ENCODE measurements at regions not wholly inside any gene's neighbourhood (a gene's known extent, or its start where the extent isn't known, plus 50 kb on each side); places are given as distances from the start of the nearest gene placed in this dataset.
"Not testable (repeated sequence)": the region's sequence is repeated elsewhere in the genome, so short reads cannot be mapped to it uniquely, and the experiment has no call there.

DNA sequence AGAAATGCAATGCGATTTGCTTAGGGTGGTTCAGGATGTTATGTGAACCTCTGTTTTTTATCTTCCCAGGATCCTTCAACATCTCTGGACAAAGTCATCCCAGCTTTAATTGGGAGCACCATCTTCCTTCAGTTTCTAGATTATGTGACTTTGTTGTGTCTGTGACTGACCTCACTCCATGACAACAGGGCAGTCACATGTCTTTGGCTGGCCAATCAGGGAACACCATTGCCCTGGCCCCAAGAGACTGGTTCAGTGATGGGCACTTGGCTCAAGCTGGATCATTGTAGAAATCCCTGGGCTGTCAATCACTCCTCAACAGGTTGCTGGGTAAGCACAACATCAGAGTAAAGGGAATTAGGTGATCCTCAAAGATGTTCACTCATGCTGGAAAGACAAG lies 499.7 kb downstream of the XYLT1 start:
- Histone ChIP-seq H3K4me3 (no peak overlapping the region), H3K36me3 (no peaks in the 10 kb centered on the region)
- intact Hi-C loops (cut with DNase I) = no loop called here

DNA sequence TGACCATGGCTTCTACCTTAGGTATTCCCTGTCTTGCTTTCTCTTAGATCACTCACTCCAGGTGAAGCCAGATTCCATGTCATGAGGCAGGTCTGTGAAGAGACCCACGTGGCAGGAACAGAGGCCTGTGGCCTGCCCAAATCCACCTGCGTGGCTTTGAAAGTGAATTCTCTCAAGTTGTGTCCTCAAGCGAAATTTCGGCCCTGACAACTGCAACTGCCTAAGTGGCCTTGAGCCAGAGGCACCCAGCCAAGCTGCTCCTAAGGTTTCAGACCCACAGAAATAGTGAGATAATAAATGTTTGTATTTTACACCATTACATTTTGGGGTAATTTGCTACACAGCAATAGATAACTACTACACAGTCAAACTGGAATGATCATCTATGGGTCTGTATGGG lies 497.9 kb downstream of the XYLT1 start:
- H3K9me3 ChIP-seq = no peaks in the 10 kb centered on the region
- no peaks in the 10 kb centered on the region for H3K4me1 ChIP-seq
- no peak overlapping the region for H3K27ac ChIP-seq
- TF ChIP-seq, protein P1, sequence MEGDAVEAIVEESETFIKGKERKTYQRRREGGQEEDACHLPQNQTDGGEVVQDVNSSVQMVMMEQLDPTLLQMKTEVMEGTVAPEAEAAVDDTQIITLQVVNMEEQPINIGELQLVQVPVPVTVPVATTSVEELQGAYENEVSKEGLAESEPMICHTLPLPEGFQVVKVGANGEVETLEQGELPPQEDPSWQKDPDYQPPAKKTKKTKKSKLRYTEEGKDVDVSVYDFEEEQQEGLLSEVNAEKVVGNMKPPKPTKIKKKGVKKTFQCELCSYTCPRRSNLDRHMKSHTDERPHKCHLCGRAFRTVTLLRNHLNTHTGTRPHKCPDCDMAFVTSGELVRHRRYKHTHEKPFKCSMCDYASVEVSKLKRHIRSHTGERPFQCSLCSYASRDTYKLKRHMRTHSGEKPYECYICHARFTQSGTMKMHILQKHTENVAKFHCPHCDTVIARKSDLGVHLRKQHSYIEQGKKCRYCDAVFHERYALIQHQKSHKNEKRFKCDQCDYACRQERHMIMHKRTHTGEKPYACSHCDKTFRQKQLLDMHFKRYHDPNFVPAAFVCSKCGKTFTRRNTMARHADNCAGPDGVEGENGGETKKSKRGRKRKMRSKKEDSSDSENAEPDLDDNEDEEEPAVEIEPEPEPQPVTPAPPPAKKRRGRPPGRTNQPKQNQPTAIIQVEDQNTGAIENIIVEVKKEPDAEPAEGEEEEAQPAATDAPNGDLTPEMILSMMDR (IDR thresholded peaks at IDR 0.05) = no peak
- DNase-seq (ENCODE audit: low spot score in 2 of 2) = no peak
- intact Hi-C loops (cut with DNase I) = no loop called here
- no peaks in the 10 kb centered on the region for H3K36me3 ChIP-seq
- H3K4me3 ChIP-seq = no peak overlapping the region
- no peaks in the 10 kb centered on the region for H3K27me3 ChIP-seq

More for the DNA sequence above, 499.7 kb downstream of the XYLT1 start:
- H3K9me3 ChIP-seq = no peaks in the 10 kb centered on the region
- H3K4me1 ChIP-seq = no peaks in the 10 kb centered on the region
- no peak for DNase-seq (ENCODE audit: low spot score in 2 of 2)
- no peaks in the 10 kb centered on the region for H3K27me3 ChIP-seq
- TF ChIP-seq, protein P1 (IDR thresholded peaks at IDR 0.05) = no peak
- no peak overlapping the region for H3K27ac ChIP-seq

DNA sequence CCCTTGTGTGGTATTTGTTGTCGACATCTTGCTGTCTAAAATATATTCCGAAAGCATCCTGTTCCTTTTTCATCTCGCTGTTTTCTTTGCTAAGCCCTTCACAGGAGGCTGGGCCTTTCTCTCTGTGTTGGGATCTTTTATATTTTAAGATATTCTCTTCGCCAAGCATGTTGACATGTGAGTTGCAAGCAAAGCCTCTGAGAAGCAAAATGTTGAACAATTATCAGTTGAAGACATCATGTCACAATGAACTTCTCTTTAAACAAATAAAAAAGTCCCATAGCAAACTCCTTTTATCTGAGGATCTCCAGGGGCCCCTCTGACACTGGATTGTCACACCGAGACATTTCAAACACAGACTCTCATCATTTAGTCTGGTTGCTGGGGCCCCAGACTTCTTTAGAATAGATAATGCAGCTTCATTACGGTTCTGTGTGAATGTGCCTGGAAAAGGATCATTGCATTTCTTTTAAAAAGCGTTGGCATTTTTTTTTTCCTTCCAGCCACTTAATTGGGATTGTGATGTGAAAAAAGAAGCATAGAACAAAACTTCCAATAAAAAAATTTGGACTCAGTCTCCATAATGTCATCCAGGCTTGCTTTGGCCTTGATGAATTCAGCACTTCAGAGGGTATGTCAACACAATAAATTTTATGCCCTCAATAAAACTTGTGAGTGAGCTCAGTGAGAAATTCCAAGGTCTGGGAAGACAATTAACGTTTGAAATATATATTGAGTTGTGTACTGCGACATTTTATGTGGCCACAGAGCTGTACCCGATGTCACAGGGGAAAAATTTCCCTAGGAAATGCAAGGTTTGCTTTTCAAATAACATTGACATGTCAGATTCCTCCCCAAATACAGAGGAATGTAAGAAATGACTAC lies 496.8 kb downstream of the XYLT1 start:
- Histone ChIP-seq H3K4me3 (no peak overlapping the region), H3K27me3 (no peaks in the 10 kb centered on the region), H3K27ac (no peak overlapping the region), H3K4me1 (no peaks in the 10 kb centered on the region), H3K36me3 (no peaks in the 10 kb centered on the region), H3K9me3 (no peaks in the 10 kb centered on the region)
- intact Hi-C loops (cut with DNase I) = no loop called here
- no peak for DNase-seq (ENCODE audit: low spot score in 2 of 2)
- TF ChIP-seq, protein P1 (IDR thresholded peaks at IDR 0.05) = no peak

DNA sequence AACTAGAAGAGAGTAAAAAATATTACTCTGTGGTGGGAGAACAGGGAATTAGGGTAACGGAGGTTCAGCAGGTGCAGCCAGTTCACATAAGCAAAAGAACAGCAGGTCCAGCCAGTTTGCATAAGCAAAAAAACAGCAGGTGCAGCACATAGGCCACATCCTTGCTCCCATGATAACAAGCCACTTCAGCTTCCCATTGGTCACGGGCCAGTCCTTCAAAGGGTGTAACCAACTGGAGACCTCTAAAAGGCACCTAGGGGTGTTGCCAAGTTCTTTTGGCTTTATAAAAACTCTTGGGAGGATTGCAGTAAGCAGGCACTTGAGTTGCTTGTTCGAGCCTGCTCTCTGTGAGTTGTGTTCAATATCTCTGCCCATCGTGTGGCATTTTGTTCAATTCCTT lies 488.1 kb downstream of the XYLT1 start:
- no peak overlapping the region for H3K27ac ChIP-seq
- H3K4me3 ChIP-seq = no peak overlapping the region
- no peaks in the 10 kb centered on the region for H3K4me1 ChIP-seq
- no peaks in the 10 kb centered on the region for H3K36me3 ChIP-seq
- intact Hi-C loops (cut with DNase I) = no loop called here
- no peaks in the 10 kb centered on the region for H3K27me3 ChIP-seq
- no peaks in the 10 kb centered on the region for H3K9me3 ChIP-seq
- TF ChIP-seq, protein P1 (IDR thresholded peaks at IDR 0.05) = no peak
- no peak for DNase-seq (ENCODE audit: low spot score in 2 of 2)

DNA sequence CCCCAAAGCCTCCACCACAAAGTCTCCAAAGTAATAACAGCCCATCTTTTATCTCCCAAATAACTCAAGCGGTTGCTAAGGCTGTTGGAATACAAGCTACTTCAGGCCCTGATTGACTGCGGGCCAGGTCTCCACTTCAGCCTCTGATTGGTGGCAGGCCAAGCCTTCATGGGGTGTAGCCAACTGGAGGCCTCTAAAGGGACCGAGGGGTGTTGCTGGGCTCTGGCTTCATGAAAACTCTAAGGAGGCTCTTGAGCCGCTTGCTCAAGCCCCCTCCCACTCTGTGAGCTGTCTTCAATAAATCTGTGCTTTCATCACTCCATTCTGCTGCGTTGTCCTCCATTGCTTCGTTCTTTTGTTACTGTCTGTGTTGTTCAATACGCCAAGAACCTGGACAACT lies 487.2 kb downstream of the XYLT1 start:
- H3K9me3 ChIP-seq = no peaks in the 10 kb centered on the region
- intact Hi-C loops (cut with DNase I) = no loop called here
- TF ChIP-seq, protein P1 (IDR thresholded peaks at IDR 0.05) = no peak

DNA sequence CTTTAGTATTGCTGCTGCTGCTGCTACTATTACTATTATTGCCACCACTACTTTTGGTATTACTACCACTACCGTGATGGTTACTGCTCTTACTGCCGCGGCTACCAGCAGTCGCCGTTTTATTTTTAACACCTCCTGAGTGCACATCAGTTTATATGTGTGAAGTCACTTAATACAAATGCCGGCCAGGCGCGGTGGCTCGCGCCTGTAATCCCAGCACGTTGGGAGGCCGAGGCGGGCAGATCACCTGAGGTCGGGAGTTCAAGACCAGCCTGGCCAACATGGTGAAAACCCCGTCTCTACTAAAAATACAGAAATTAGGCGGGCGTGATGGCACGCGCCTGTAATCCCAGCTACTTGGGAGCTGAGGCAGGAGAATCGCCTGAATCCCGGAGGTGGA lies 486.7 kb downstream of the XYLT1 start:
- intact Hi-C loops (cut with DNase I); H3K4me1 ChIP-seq; DNase-seq (ENCODE audit: low spot score in 2 of 2); H3K27me3 ChIP-seq; H3K36me3 ChIP-seq; H3K27ac ChIP-seq; H3K4me3 ChIP-seq; H3K9me3 ChIP-seq: not testable (repeated sequence)

More for the DNA sequence above, 487.2 kb downstream of the XYLT1 start:
- Histone ChIP-seq H3K27ac (no peak overlapping the region), H3K4me3 (no peak overlapping the region), H3K4me1 (no peaks in the 10 kb centered on the region), H3K27me3 (no peaks in the 10 kb centered on the region), H3K36me3 (no peaks in the 10 kb centered on the region)
- no peak for DNase-seq (ENCODE audit: low spot score in 2 of 2)

All from ascending aorta (tissue), 2 donors.